C4-2B (cell line): ENCODE measurements at regions not wholly inside any gene's neighbourhood (a gene's known extent, or its start where the extent isn't known, plus 50 kb on each side); places are given as distances from the start of the nearest gene placed in this dataset.

Experiments
- CTCF ChIP-seq: fragments of 450-650 bp; conservative IDR thresholded peaks from 2 replicates; pipeline ENCODE4 v1.5.1; 2017; ENCODE audit warnings: mild to moderate bottlenecking
- ZFX ChIP-seq: fragments of 450-650 bp; IDR thresholded peaks from 2 replicates; pipeline ENCODE4 v1.6.1; 2017

GRCh38 chr3:64993781-64994180, 306.0 kb upstream of the ADAMTS9 start:
- TF ChIP-seq ZFX (no peak), CTCF (no peak)
